H1 (cell line): ENCODE measurements at regions not wholly inside any gene's neighbourhood (a gene's known extent, or its start where the extent isn't known, plus 50 kb on each side); places are given as distances from the start of the nearest gene placed in this dataset.

Source experiments
- CTCF ChIA-PET: fragments of 300-600 bp; sonication (Branson Sonifier 250); formaldehyde crosslinking; loops from one replicate; lab custom pipeline; 2021; ENCODE audit not compliant: partially characterized antibody; lab: Charles Lee
- POLR2A ChIA-PET: fragments of 300-600 bp; sonication (Branson Sonifier 250); formaldehyde crosslinking; loops from one replicate; lab custom pipeline; 2021; ENCODE audit warnings: inconsistent platforms; ENCODE audit not compliant: partially characterized antibody; lab: Charles Lee
- DNase-seq, 2 experiments: peaks; one replicate each; pipeline versions ENCODE4 v3.0.0 to v3.0.0-alpha.2; 2010 to 2022; ENCODE audit warnings: low spot score in 2 of 2, low read depth in 1 of 2, mixed read lengths in 1 of 2
- FAIRE-seq: peaks from 2 replicates; lab custom pipeline; 2011; peaks lifted over from hg19 to GRCh38; lab: Jason Lieb, UNC
- H2AFZ ChIP-seq: 2 replicates; pipeline ENCODE4 v1.8.1; 2012; ENCODE audit warnings: low read length, inconsistent platforms
- H2AK5ac ChIP-seq: 2 replicates; pipeline ENCODE4 v1.6.1; 2013; ENCODE audit warnings: low read depth, low read length
- H2BK120ac ChIP-seq: replicated peaks from 2 replicates; pipeline ENCODE3; 2013; ENCODE audit warnings: low read depth, low read length, inconsistent platforms
- H2BK12ac ChIP-seq: 2 replicates; pipeline ENCODE4 v1.6.1; 2013; ENCODE audit warnings: low read depth, low read length
- H2BK15ac ChIP-seq: 2 replicates; pipeline ENCODE4 v1.6.1; 2013; ENCODE audit warnings: low read length
- H2BK20ac ChIP-seq: 2 replicates; pipeline ENCODE4 v1.6.1; 2013; ENCODE audit warnings: low read length
- H2BK5ac ChIP-seq: 2 replicates; pipeline ENCODE4 v1.6.1; 2013; ENCODE audit warnings: low read depth, low read length
- H3K14ac ChIP-seq: 2 replicates; pipeline ENCODE4 v1.6.1; 2013; ENCODE audit warnings: inconsistent platforms; ENCODE audit not compliant: insufficient read length
- H3K18ac ChIP-seq: 2 replicates; pipeline ENCODE4 v1.6.1; 2013; ENCODE audit warnings: low read length; ENCODE audit errors: extremely low read depth
- H3K23ac ChIP-seq: 2 replicates; pipeline ENCODE4 v1.6.1; 2013; ENCODE audit warnings: inconsistent platforms; ENCODE audit not compliant: insufficient read length
- H3K23me2 ChIP-seq: 2 replicates; pipeline ENCODE4 v1.6.1; 2013; ENCODE audit warnings: low read depth, low read length
- H3K27ac ChIP-seq: 2 replicates; pipeline ENCODE4 v1.6.1; 2011; ENCODE audit warnings: low read depth, low read length, inconsistent platforms
- H3K27me3 ChIP-seq, 4 experiments: replicated peaks in 1 of 4; 1 replicate in 1 of 4; 2 replicates in 3 of 4; pipeline versions ENCODE4 v1.6.1 to v1.8.1; 2011 to 2013; ENCODE audit warnings: low read length in 3 of 4, mild to moderate bottlenecking in 3 of 4, inconsistent platforms in 2 of 4, mixed read lengths in 2 of 4, moderate library complexity in 1 of 4; ENCODE audit not compliant: control insufficient read depth in 3 of 4, insufficient read depth in 3 of 4; ENCODE audit errors: extremely low read depth in 1 of 4
- H3K36me3 ChIP-seq, 4 experiments: 2 replicates each; pipeline versions ENCODE4 v1.6.1 to v1.8.1; 2011 to 2013; ENCODE audit warnings: mild to moderate bottlenecking in 4 of 4, low read length in 3 of 4, moderate library complexity in 2 of 4, control low read depth in 1 of 4, inconsistent platforms in 1 of 4; ENCODE audit not compliant: insufficient read depth in 4 of 4, control insufficient read depth in 2 of 4
- H3K4ac ChIP-seq: replicated peaks from 2 replicates; pipeline ENCODE3; 2013; ENCODE audit warnings: low read length, low read depth, mixed read lengths, inconsistent platforms; ENCODE audit not compliant: insufficient read length
- H3K4me1 ChIP-seq, 4 experiments: replicated peaks in 1 of 4; 1 replicate in 1 of 4; 2 replicates in 3 of 4; pipeline versions ENCODE4 v1.6.1 to v1.8.1; 2011 to 2013; ENCODE audit warnings: low read length in 3 of 4, inconsistent platforms in 2 of 4, mixed read lengths in 1 of 4; ENCODE audit not compliant: insufficient read depth in 4 of 4, control insufficient read depth in 3 of 4
- H3K4me2 ChIP-seq, 2 experiments: 2 replicates each; pipeline versions ENCODE4 v1.6.1 to v1.8.1; 2011 to 2013; ENCODE audit warnings: low read depth in 2 of 2, low read length in 2 of 2, control low read depth in 1 of 2, inconsistent platforms in 1 of 2, mild to moderate bottlenecking in 1 of 2; ENCODE audit not compliant: insufficient read depth in 1 of 2
- H3K4me3 ChIP-seq, 4 experiments: fragments of 200-600, 300-600 bp in 1 of 4; sonication (generic), shearing (Covaris generic), sonication (Bioruptor Twin) in 1 of 4; 2 replicates each; pipeline versions ENCODE4 v1.5.1 to v1.8.1; 2011 to 2016; ENCODE audit warnings: low read length in 4 of 4, low read depth in 3 of 4, control low read depth in 2 of 4, inconsistent platforms in 2 of 4, mild to moderate bottlenecking in 2 of 4, mixed read lengths in 1 of 4, moderate library complexity in 1 of 4; ENCODE audit not compliant: insufficient read depth in 2 of 4; ENCODE audit errors: extremely low read depth in 1 of 4
- H3K56ac ChIP-seq: replicated peaks from 2 replicates; pipeline ENCODE3; 2013; ENCODE audit warnings: low read depth, mild to moderate bottlenecking, mixed read lengths, low read length, inconsistent platforms; ENCODE audit not compliant: insufficient read length
- H3K79me1 ChIP-seq: 2 replicates; pipeline ENCODE4 v1.6.1; 2013; ENCODE audit warnings: low read depth, low read length, control low read depth
- H3K79me2 ChIP-seq, 2 experiments: 2 replicates each; pipeline versions ENCODE4 v1.6.1 to v1.8.1; 2012 to 2013; ENCODE audit warnings: low read length in 2 of 2, mild to moderate bottlenecking in 2 of 2, inconsistent platforms in 1 of 2; ENCODE audit not compliant: insufficient read depth in 2 of 2, control insufficient read depth in 1 of 2
- H3K9ac ChIP-seq, 4 experiments: replicated peaks in 1 of 4; 1 replicate in 1 of 4; 2 replicates in 3 of 4; pipeline versions ENCODE4 v1.6.1 to v1.8.1; 2011 to 2013; ENCODE audit warnings: low read depth in 3 of 4, low read length in 3 of 4, control low read depth in 2 of 4, mild to moderate bottlenecking in 2 of 4, moderate library complexity in 2 of 4, inconsistent platforms in 1 of 4; ENCODE audit errors: extremely low read depth in 1 of 4
- H3K9me3 ChIP-seq, 2 experiments: 2 replicates each; pipeline versions ENCODE4 v1.6.1 to v1.8.1; 2012 to 2013; ENCODE audit warnings: mild to moderate bottlenecking in 2 of 2, moderate library complexity in 2 of 2, control low read depth in 1 of 2, inconsistent platforms in 1 of 2, low read depth in 1 of 2, low read length in 1 of 2, mixed read lengths in 1 of 2; ENCODE audit not compliant: insufficient read depth in 2 of 2
- H4K20me1 ChIP-seq, 2 experiments: replicated peaks in 1 of 2; 2 replicates each; pipeline versions ENCODE3 to v1.8.1; 2011 to 2013; ENCODE audit warnings: inconsistent platforms in 2 of 2, low read length in 2 of 2, mild to moderate bottlenecking in 1 of 2; ENCODE audit not compliant: insufficient read depth in 2 of 2, control insufficient read depth in 1 of 2
- H4K5ac ChIP-seq: 2 replicates; pipeline ENCODE4 v1.6.1; 2013; ENCODE audit warnings: low read length, low read depth, mixed read lengths, inconsistent platforms; ENCODE audit not compliant: insufficient read length
- H4K8ac ChIP-seq: 2 replicates; pipeline ENCODE4 v1.8.0; 2013; ENCODE audit warnings: mild to moderate bottlenecking, moderate library complexity, low read length, inconsistent platforms; ENCODE audit not compliant: insufficient read depth; ENCODE audit errors: extremely low read depth
- H4K91ac ChIP-seq: replicated peaks from 2 replicates; pipeline ENCODE3; 2013; ENCODE audit warnings: low read length, mixed read lengths, inconsistent platforms; ENCODE audit not compliant: insufficient read length
- CHD2 ChIP-seq: IDR thresholded peaks from 2 replicates; pipeline ENCODE4 v1.6.1; 2012; ENCODE audit warnings: low read length, improper control_type of control experiment
- EZH2 ChIP-seq: fragments of 200-600 bp; sonication (generic); IDR thresholded peaks from 2 replicates; pipeline ENCODE4 v1.7.1; 2012; ENCODE audit warnings: low read depth, mild to moderate bottlenecking, moderate library complexity, low read length, inconsistent platforms; ENCODE audit not compliant: severe bottlenecking
- HDAC6 ChIP-seq: IDR thresholded peaks from one replicate; pipeline ENCODE4 v1.7.1; 2012; ENCODE audit warnings: low read depth, mild to moderate bottlenecking, inconsistent platforms, low read length, moderate library complexity
- KDM4A ChIP-seq: IDR thresholded peaks from one replicate; pipeline ENCODE4 v1.7.1; 2012; ENCODE audit warnings: low read depth, mild to moderate bottlenecking, moderate library complexity, low read length, inconsistent platforms; ENCODE audit not compliant: severe bottlenecking
- PHF8 ChIP-seq: fragments of 200-600 bp; sonication (generic); conservative IDR thresholded peaks from 2 replicates; pipeline ENCODE4 v1.7.1; 2012; ENCODE audit warnings: low read depth, mild to moderate bottlenecking, inconsistent platforms, low read length, moderate library complexity
- POLR2A ChIP-seq, 2 experiments: IDR thresholded peaks; 1 replicate in 1 of 2; 2 replicates in 1 of 2; pipeline ENCODE4 v1.6.1; 2011; ENCODE audit warnings: low read depth in 2 of 2, low read length in 2 of 2, mild to moderate bottlenecking in 2 of 2; ENCODE audit errors: control extremely low read depth in 1 of 2
- RBBP5 ChIP-seq: IDR thresholded peaks from 2 replicates; pipeline ENCODE4 v1.7.1; 2012; ENCODE audit warnings: low read depth, mild to moderate bottlenecking, inconsistent platforms, low read length, moderate library complexity, borderline replicate concordance
- RNF2 ChIP-seq: fragments of 200-900, 300-1000 bp; sonication (generic); IDR thresholded peaks from 2 replicates; pipeline ENCODE4 v1.7.1; 2016; ENCODE audit warnings: borderline replicate concordance, low read depth, mild to moderate bottlenecking, antibody characterized with exemption, low read length; ENCODE audit not compliant: poor library complexity, severe bottlenecking; ENCODE audit errors: missing control alignments
- SUZ12 ChIP-seq: fragments of 200-600 bp; sonication (generic); IDR thresholded peaks from 2 replicates; pipeline ENCODE4 v1.6.1; 2012; ENCODE audit warnings: mild to moderate bottlenecking, inconsistent platforms, low read length, moderate library complexity, mixed read lengths
- TEAD4 ChIP-seq: IDR thresholded peaks from 2 replicates; pipeline ENCODE4 v1.6.1; 2012; ENCODE audit warnings: low read depth, low read length, inconsistent platforms, mixed read lengths
- WGBS, 2 experiments: shearing (Covaris generic) in 1 of 2; methylation state at CpG; one replicate each; pipeline versions ENCODE4 v1.1.6 to v1.1.7; 2013 to 2015; ENCODE audit warnings: low lambda C conversion rate in 2 of 2, mixed read lengths in 2 of 2, inconsistent platforms in 1 of 2, low coverage in 1 of 2, missing lambda C conversion rate in 1 of 2; ENCODE audit not compliant: insufficient replicate concordance in 2 of 2, insufficient coverage in 1 of 2, insufficient read length in 1 of 2; ENCODE audit errors: extremely low coverage in 1 of 2, missing lambda C conversion rate in 1 of 2; 5-methylcytosine and 5-hydroxymethylcytosine counted together

- no peak overlapping the region for H3K27ac ChIP-seq
- H3K56ac ChIP-seq: no peak overlapping the region
- H2AFZ ChIP-seq: peak overlapping the region; percentile 73; the same call in 1 of the 2 replicates
- no peak overlapping the region for H2BK12ac ChIP-seq
- no peaks in the 10 kb centered on the region for H3K79me1 ChIP-seq
- no peak overlapping the region for H2BK20ac ChIP-seq
- 4% methylated on average over 28 of the region's 110 CpGs; no CpG with 5 or more reads in 1 of the 2 experiments for WGBS, 2 experiments
- H4K5ac ChIP-seq: no peak overlapping the region
- no peak overlapping the region for H2BK5ac ChIP-seq
- no peaks in the 10 kb centered on the region for H3K79me2 ChIP-seq
- H3K4me2 ChIP-seq: peak overlapping the region; percentile 67 to 90
- H2AK5ac ChIP-seq: no peak overlapping the region
- H3K23me2 ChIP-seq: peaks cover 12% of the 10 kb centered on the region; the same call in 1 of the 2 replicates
- DNase-seq (peak in 1 of 2 experiments; percentile 59), FAIRE-seq (no peak)
- POLR2A ChIA-PET: interaction anchor here (0.6 to 1.0 kb wide), 3 partner anchors 9 to 411 kb away, joined by 3 read pairs; partner anchors contain the start of gene PCGF5
- H3K4me1 ChIP-seq: peaks cover 0 to 6% (median 0%) of the 10 kb centered on the region in 4 experiments; a peak in 1 of 7 replicates
- H3K14ac ChIP-seq: no peak overlapping the region
- H4K91ac ChIP-seq: no peak overlapping the region
- no peak overlapping the region for H3K23ac ChIP-seq
- peaks cover 34 to 72% (median 60%) of the 10 kb centered on the region in 4 experiments for H3K27me3 ChIP-seq
- no peak overlapping the region for H3K18ac ChIP-seq
- peaks cover 0 to 5% of the 10 kb centered on the region in 2 experiments for H4K20me1 ChIP-seq
- H2BK15ac ChIP-seq: no peak overlapping the region
- TF ChIP-seq PHF8 (0 out of 2 replicates have a peak, but pooled peaks have one; percentile 20), POLR2A (IDR thresholded peaks at IDR 0.05; ENCODE audit: control extremely low read depth in 1 of 2, low read depth in 2 of 2, low read length in 2 of 2) (no peak), TEAD4 (no peak), EZH2 (peak; percentile 65), SUZ12 (peak; percentile 56; the same call in 1 of the 2 replicates), HDAC6 (no peak), KDM4A (peak; percentile 38), CHD2 (no peak), RNF2 (no peak), RBBP5 (peak; percentile 25; the same call in 1 of the 2 replicates)
- 0 out of 7 replicates have a peak overlapping the region, but pooled peaks of 1 of the 4 experiments have one; percentile 19 for H3K9ac ChIP-seq
- H3K4me3 ChIP-seq: peak overlapping the region; percentile 56 to 80 (median 60)
- H3K9me3 ChIP-seq: no peaks in the 10 kb centered on the region
- H3K4ac ChIP-seq: no peak overlapping the region
- no peaks in the 10 kb centered on the region for H3K36me3 ChIP-seq
- no peak overlapping the region for H2BK120ac ChIP-seq
- no peak overlapping the region for H4K8ac ChIP-seq
- CTCF ChIA-PET: interaction anchor here (0.8 to 1.3 kb wide), 3 partner anchors 89 to 173 kb away, joined by 3 to 5 read pairs (median 3); no protein-coding TSS in a partner anchor
Observed at GRCh38 chr10:91162495-91163268, 57.8 kb upstream of the PCGF5 start.
